T47D (cell line): ENCODE measurements at regions not wholly inside any gene's neighbourhood (a gene's known extent, or its start where the extent isn't known, plus 50 kb on each side); places are given as distances from the start of the nearest gene placed in this dataset.

Source experiments
- DNase-seq, 2 experiments: peaks; one replicate each; pipeline versions ENCODE4 v3.0.0 to v3.0.0-alpha.2; 2011 to 2012; ENCODE audit warnings: low read depth in 1 of 2, low spot score in 1 of 2
- JUND ChIP-seq: IDR thresholded peaks from 2 replicates; pipeline ENCODE4 v1.6.1; 2012; ENCODE audit warnings: low read depth
- in situ Hi-C: cut with HindIII; loops from 2 replicates; pipeline ENCODE4 v1.10.0; 2016; ENCODE audit warnings: low sequenced_read_pairs, low pct_unique_long_range_greater_than_20kb

DNA sequence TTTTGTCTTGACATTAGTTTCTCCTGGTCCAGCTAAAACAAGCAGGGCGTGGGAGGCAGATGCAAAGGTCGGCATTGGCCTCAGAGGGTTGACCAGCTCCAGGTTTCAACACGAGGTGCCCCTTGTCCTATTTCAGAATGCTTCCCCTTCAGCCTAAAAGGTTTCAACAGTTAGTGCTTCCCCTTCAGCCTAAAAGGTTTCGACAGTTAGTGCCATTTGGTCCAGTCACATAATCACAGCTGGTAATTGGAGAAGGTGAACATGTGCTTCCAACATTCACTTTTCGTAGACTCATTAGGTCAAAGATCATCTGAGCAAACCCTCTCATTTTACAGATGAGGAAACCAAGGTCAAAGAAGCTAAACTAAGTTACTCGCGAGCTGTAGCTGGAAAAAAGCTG lies 270.3 kb upstream of the MAP3K1 start:
- DNase-seq, result no peak
- in situ Hi-C loops, result no loop called here
- TF ChIP-seq JUND, result no peak

DNA sequence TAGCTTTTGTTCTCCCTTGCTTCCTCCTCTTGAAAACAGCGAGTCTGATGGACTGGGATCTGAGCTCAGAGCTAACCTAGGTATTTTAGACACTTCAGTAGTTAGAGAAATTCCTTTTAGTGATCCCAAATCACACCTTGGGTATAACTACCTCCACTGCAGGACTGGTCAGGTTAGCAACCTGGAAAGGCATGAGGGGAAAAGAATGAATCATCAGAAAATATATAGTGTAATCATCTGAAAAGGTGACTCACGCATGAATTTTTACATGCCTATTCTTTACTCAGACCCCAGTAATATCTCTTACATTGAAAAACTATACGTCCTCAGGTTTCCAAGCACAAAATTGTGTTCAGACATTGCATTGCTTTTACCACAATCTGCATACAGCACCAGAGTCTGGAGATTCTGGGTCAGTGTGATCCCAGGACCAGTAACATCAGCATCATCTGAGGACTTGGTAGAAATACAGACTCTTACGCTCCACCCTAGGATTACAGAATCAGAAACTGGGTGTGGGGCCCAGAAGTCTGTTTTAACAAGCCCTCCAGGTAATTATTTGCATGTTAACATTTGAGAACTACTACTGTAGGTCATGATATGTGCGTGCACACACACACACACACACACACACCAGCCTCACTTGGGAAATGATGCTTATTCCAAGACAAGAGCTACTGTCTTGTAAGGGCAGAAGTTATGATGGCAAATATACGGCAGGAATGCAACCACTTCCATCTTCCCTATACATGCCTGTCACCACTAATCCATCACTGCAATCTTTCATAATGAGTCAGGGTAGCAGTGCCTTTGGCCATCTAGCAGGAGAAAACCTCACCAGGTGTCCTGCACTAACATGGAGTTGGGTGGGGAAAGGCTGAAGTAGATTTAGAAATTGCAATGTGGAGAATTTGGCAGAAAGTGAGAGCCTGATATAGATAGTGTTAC lies 271.6 kb upstream of the MAP3K1 start:
- no peak for TF ChIP-seq JUND

DNA sequence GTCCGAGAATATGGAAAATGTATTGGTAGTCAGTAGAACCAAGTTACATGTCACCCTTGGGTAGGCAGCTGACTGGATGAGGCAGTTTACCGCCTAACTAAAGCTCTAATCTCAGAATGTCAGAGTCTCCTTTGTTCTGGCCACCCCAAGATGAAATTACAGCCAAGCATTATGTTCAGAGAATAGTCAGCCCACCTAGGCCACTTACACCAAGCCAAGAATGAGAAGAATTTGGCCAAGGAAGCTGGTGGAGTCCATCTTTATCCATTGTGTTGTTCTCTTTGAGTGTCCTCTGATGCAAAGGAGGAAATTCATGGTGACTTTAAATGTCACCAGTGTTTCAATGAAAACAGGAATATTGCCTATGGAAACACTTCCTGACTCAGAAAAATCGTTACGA lies 275.1 kb upstream of the MAP3K1 start:
- in situ Hi-C loops, result no loop called here
- no peak for TF ChIP-seq JUND
- DNase-seq, result no peak

More for the DNA sequence above, 271.6 kb upstream of the MAP3K1 start:
- DNase-seq, result no peak
- in situ Hi-C loops, result no loop called here

DNA sequence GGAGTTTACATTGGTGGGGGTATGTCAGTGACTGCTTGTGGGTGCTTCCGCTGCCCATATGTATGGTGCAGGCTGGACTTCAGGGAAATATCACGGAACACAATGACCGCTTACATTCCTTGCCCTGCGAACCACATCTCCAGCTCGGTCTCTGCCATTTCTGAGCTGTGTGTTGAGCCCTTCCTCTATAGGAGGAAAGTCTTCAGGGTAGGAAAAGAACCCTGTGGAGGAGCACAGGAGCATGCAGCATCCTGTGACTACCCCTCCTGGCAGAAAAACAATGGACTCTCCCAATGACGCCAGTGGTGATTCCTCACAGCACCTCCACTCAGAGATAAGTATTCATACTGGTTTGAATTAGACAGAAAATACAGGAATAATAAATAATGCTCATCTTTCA lies 276.8 kb upstream of the MAP3K1 start:
- DNase-seq, result no peak
- no peak for TF ChIP-seq JUND
- in situ Hi-C loops, result no loop called here

DNA sequence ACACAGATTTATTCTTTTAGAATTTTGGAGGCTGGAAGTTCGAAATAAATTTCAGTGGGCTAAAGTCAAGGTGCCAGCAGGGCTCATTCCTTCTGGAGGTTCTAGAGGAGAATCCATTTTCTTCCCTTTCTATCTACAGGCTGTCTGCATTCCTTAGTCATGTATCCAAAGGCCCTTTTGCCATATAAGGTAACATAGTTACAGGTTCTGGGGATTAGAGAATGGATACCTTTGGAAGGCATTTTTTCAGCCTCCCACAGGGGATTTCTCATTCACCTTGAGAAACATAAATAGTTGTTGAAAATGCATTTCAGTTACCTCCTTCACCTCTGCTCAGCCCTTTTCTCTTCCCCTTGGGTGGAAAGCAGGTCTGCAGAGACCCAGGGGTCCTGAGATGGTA lies 280.0 kb upstream of the MAP3K1 start:
- in situ Hi-C loops, result no loop called here
- DNase-seq, result no peak
- TF ChIP-seq JUND, result no peak

DNA sequence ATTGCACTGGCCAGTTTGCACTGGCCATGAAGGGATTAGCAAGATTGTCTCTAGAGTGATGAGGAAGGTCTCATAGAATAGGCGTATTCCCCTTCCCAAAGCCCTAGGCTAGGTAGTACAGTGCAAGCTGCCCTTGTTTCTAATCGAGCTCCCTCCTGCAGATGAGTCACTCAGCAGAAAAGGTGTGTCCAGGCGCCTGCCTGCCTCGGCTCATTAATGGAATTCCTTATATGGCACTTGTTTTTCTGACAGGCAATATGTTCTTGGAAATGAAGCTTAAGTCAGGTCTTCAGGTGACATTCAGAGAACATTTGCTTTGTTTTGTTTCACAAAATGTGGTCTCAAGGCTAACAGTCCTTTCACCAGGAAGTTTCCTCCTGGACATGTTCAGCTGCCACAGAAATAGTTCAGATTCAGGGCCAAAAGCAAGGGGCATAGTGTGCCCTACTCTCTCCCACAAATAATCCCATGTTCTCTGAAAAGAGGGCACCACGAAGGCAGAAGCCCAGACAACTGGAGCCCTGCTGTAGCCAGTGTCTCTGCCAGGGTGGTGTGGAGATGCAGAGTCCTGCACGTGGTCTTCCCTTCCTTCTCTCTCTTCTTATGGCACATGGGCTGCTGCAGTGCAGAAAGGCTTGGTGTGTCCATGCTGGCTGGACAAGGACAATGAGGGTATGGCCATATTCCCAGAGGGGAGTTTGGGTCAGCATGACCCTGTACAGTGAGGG lies 281.1 kb upstream of the MAP3K1 start:
- TF ChIP-seq JUND, result no peak
- peak; percentile 11 to 27 for DNase-seq
- in situ Hi-C loops, result no loop called here

DNA sequence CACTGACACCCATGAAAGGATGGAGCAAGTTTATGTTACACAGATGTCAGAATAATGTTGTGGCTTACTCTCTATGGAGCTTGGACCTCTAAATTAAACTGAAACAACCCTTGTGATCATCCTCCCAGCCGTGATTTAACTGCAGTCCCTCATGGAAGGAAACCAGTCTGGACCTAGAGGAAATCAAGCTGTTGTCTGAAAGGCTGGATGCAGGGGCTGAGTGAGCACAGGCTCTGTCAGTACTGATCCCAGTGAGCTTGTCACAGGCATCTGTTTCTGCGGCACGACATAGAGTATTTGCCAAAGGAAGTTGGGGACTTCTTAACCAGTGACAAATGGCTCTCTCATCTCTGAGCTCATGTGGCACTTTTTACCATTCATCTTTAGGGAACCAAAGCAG lies 282.9 kb upstream of the MAP3K1 start:
- in situ Hi-C loops, result no loop called here
- no peak for TF ChIP-seq JUND
- DNase-seq, result no peak

DNA sequence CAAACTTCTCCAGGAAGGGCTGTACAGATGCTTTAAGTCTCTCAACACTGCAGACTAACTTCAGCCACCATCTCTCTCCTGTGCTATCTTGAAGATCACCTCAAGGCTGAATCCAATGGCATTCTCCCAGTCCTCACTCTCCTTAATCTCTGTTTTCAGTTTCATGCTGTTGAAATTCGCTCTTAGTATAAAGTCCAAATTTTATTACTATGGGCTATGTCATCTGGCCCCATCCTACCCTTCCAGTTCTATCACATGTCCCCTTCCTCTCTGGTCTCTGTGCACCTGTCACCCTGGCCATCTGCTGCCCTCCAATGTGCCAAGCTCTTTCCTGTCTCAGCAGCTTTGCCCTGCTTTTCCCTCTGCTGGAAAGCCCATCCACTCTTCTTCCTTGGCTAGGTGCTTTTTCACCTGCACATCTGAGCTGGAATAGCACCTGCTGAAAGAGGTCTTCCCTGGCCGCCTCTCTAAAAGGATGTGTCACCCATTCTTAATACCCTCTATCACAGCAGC lies 284.7 kb upstream of the MAP3K1 start:
- DNase-seq, result no peak
- TF ChIP-seq JUND, result no peak
- in situ Hi-C loops, result no loop called here

DNA sequence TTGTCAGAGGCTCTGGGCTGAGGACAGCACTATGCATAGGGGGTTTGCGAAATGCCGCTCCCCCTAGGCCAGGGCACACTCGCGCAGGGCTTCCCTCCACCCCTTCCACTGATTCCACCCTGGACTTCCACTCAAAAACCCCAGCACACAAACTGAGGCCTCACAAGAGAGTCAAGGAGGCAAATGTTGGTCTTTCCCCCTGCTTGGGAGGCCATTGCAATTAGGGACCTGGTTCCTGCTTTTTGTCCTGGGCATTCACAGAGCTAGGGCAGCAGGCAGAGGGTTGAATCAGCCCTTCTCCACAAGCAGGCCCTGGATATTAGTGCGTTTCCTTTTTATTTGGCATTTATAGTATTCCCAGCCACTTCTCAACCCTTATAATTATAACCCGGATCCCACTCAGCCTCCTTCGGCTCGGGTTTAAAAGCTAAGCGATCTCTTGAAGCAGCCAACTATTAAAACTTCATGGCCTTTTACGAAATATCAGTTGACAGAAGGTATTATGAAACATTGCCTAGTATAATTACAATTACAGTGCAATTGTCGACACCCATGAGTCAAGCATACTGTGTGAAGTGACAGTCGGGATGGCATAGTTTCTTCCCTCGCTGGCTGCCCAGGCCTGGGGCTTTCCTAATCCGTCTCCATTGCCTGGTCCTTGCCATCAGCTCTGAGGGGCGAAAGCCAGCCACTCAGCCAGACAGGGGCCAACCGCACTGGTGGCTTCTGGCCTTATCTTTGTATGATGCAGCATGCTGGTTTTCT lies 285.5 kb upstream of the MAP3K1 start:
- in situ Hi-C loops, result no loop called here
- DNase-seq, result no peak
- no peak for TF ChIP-seq JUND

DNA sequence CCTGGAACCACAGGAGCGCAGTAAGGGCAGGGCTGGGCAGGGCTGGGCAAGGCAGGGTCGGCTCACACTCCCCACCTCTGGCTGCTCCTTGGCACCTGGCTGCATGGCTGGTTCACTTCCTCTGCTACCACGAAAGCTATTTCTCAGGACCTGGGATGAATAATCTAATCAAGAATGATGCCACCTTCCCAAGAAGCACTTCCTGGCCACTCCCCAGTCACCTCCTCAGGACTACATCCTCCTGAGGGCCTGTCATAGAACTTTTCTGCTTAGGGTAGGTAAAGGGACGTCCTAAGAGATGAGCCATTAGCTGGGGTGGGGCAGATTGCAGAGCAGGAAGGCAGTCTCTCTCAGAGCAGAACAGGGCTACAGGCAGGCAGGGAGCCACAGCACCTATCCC lies 288.2 kb upstream of the MAP3K1 start:
- in situ Hi-C loops, result no loop called here
- no peak for DNase-seq
- no peak for TF ChIP-seq JUND

DNA sequence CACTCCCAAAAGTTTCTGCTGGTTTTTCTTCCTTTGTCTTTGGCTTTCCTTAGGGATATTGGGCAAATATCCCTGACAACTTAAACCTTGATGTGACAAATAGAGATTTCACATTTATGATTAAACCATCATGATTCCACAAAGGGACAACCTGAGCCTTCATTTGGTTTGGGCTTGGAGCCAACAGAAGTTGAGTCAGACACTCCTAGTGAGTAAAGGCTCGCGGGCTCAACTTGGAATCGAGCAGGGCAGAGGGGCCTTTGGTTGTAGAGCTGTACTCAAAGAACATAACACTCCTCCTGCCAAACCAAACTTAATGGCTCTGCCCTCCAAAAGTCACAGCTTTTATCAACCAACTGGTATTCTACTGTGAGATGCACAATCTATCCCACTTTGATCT lies 290.2 kb upstream of the MAP3K1 start:
- in situ Hi-C loops, result no loop called here
- DNase-seq, result no peak
- no peak for TF ChIP-seq JUND

DNA sequence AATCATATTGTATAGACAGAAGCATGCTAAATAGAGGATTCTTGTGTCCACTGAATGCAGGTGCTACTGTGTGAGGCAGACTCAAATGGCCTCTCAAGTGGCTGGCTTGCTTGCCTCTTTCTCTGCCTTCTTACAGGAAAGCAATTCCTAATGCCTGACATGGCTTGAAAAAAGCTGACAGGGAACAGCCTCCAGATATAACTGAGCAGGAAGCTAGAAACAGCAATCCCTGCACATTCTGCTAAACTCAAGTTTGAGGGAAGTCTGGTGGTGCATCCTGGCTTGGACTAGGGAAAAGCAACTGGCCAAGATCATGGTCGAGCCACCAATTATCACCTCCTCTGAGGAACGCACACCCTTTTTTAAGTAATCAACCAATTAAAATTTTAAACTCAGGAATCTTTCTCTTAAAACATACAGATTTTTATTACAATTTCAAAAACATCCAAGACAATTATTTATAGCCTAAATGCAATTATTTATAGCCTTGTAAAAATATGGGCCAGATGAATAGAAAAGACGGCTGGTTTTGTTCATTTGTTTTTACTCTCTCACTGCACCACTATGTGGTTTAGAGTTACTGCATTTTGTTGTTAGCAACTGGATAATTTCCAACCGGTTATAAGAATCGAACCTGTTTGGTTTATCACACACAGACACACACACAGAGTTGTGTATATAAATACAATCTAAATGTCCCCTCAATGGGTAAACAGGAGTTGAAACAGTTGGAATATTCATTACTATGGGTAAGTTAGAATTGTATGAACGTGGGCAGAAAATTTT lies 290.9 kb upstream of the ANKRD55 start:
- DNase-seq, result no peak
- in situ Hi-C loops, result no loop called here
- no peak for TF ChIP-seq JUND
